ENCODE measurements at regions not wholly inside any gene's neighbourhood (a gene's known extent, or its start where the extent isn't known, plus 50 kb on each side); places are given as distances from the start of the nearest gene placed in this dataset.

DNA sequence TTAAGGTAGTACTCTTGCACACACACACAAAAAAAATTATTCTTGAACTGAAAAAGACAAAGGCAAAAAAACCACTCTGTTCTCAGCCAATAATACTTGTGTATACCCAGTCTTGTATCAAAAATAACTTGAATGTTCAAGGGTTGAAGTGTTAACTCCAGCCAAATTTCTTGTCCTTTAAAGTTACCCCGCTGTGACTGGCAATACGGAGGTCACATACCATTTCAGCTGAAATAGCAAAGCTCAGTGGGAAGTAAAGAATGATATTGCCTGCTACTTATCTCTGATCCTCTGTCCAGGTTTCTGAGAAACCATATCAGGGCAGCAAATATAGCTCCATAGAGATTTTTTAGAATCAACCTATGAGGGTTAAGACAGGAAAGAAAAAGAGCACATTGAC lies 167.4 kb downstream of the C12orf50 start:
- Histone ChIP-seq H2AFZ (ENCODE audit: low read depth, low read length) (no peak overlapping the region), H3K9me1 (replicated peaks; ENCODE audit: control insufficient read depth, extremely low read depth, insufficient read depth, low read length) (no peaks in the 10 kb centered on the region), H3K4me2 (ENCODE audit: insufficient read depth, low read length) (no peak overlapping the region), H3K36me3 (ENCODE audit: control insufficient read depth in 2 of 2, extremely low read depth in 1 of 2, insufficient read depth in 2 of 2, low read length in 2 of 2) (no peaks in the 10 kb centered on the region), H3K4me3 (replicated peaks in 1 of 3; ENCODE audit: insufficient read depth in 1 of 3, low read depth in 1 of 3, low read length in 3 of 3) (no peak overlapping the region), H3K79me2 (ENCODE audit: control insufficient read depth, insufficient read depth, low read length) (no peaks in the 10 kb centered on the region), H3K27ac (ENCODE audit: insufficient read depth, low read depth, low read length) (no peak overlapping the region), H3K4me1 (ENCODE audit: control insufficient read depth, extremely low read depth, insufficient read depth, low read length) (no peaks in the 10 kb centered on the region), H4K20me1 (replicated peaks; ENCODE audit: control insufficient read depth, extremely low read depth, insufficient read depth, low read length) (no peaks in the 10 kb centered on the region), H3K9me3 (replicated peaks; ENCODE audit: control insufficient read depth, insufficient read depth, low read length) (no peaks in the 10 kb centered on the region), H3K9ac (replicated peaks; ENCODE audit: extremely low read depth, insufficient read depth, low read length) (no peak overlapping the region), H3K27me3 (ENCODE audit: control insufficient read depth in 2 of 2, insufficient read depth in 2 of 2, low read length in 2 of 2) (peaks cover 0 to 2% of the 10 kb centered on the region in 2 experiments)
- TF ChIP-seq JUN (IDR thresholded peaks at IDR 0.05; ENCODE audit: borderline replicate concordance, insufficient read depth, insufficient read length, low read depth), result no peak
- no peak for TF ChIP-seq GATA2 (IDR thresholded peaks at IDR 0.05; ENCODE audit: insufficient read depth, insufficient read length, low read depth, low read length)
- no peak for TF ChIP-seq MYC (IDR thresholded peaks at IDR 0.05; ENCODE audit: low read depth, low read length)
- no peak for TF ChIP-seq EZH2 (IDR thresholded peaks at IDR 0.05; ENCODE audit: borderline replicate concordance, low read depth, low read length, severe bottlenecking)
- TF ChIP-seq, protein P1, sequence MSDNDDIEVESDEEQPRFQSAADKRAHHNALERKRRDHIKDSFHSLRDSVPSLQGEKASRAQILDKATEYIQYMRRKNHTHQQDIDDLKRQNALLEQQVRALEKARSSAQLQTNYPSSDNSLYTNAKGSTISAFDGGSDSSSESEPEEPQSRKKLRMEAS (IDR thresholded peaks at IDR 0.05; ENCODE audit: insufficient read depth, insufficient read length), result no peak
- TF ChIP-seq POLR2A (IDR thresholded peaks at IDR 0.05; ENCODE audit: low read depth, low read length), result no peak
- no peak for TF ChIP-seq POLR2AphosphoS5 (IDR thresholded peaks at IDR 0.05; ENCODE audit: insufficient read depth, low read depth, low read length)
- TF ChIP-seq FOS (IDR thresholded peaks at IDR 0.05; ENCODE audit: borderline replicate concordance, insufficient read depth, low read length), result no peak
- CTCF ChIA-PET, result interaction anchor here (1.2 kb wide), 1 partner anchor 9 kb away, joined by 3 read pairs; no protein-coding TSS in a partner anchor
- FAIRE-seq, result no peak
- no TSS peak for BruUV-seq (replicated peaks)
- intact Hi-C loops (cut with micrococcal nuclease), result no loop called here
- dilution Hi-C loops (cut with MboI; ENCODE audit: extremely low pct_ligation_motif_present, low sequenced_read_pairs), result no loop called here
- POLR2A ChIA-PET, result no interaction called here
- DNase-seq (ENCODE audit: low read depth, low spot score), result no peak

DNA sequence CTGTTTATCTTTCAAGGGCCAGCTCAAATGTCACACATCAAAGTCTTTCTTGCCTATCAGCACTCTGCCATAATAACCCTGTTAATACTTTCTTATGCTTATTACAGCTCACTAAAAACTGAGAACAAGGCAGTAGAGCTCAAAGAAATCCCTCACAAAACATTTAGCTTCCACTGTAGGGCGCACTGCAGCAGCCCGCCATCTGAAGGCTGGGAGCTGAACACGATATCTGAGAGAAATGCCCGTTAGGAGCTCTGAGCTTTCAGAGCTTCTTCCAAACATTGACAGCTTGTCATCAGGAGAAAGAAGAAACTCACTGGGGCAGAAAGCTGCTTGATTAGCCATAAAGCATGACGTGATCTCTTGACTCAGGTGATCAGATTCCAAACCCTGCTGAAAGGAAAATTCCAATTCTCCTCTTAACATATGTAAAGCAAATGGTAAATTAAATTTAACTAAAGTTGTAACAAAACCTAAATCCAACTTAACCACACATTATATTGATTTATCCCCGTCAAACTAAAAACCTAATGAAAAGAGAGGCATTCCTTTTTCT lies 175.7 kb downstream of the C12orf50 start:
- Histone ChIP-seq H3K36me3 (ENCODE audit: control insufficient read depth in 2 of 2, extremely low read depth in 1 of 2, insufficient read depth in 2 of 2, low read length in 2 of 2) (no peaks in the 10 kb centered on the region), H2AFZ (ENCODE audit: low read depth, low read length) (no peak overlapping the region), H4K20me1 (replicated peaks; ENCODE audit: control insufficient read depth, extremely low read depth, insufficient read depth, low read length) (no peaks in the 10 kb centered on the region), H3K9ac (replicated peaks; ENCODE audit: extremely low read depth, insufficient read depth, low read length) (no peak overlapping the region), H3K27me3 (ENCODE audit: control insufficient read depth in 2 of 2, insufficient read depth in 2 of 2, low read length in 2 of 2) (no peaks in the 10 kb centered on the region), H3K27ac (ENCODE audit: insufficient read depth, low read depth, low read length) (no peak overlapping the region), H3K4me1 (ENCODE audit: control insufficient read depth, extremely low read depth, insufficient read depth, low read length) (no peaks in the 10 kb centered on the region), H3K79me2 (ENCODE audit: control insufficient read depth, insufficient read depth, low read length) (no peaks in the 10 kb centered on the region), H3K9me3 (replicated peaks; ENCODE audit: control insufficient read depth, insufficient read depth, low read length) (no peaks in the 10 kb centered on the region), H3K4me2 (ENCODE audit: insufficient read depth, low read length) (no peak overlapping the region), H3K4me3 (replicated peaks in 1 of 3; ENCODE audit: insufficient read depth in 1 of 3, low read depth in 1 of 3, low read length in 3 of 3) (no peak overlapping the region), H3K9me1 (replicated peaks; ENCODE audit: control insufficient read depth, extremely low read depth, insufficient read depth, low read length) (no peaks in the 10 kb centered on the region)
- dilution Hi-C loops (cut with MboI; ENCODE audit: extremely low pct_ligation_motif_present, low sequenced_read_pairs), result no loop called here
- TF ChIP-seq, protein P1 (IDR thresholded peaks at IDR 0.05; ENCODE audit: insufficient read depth, insufficient read length), result no peak
- TF ChIP-seq POLR2A (IDR thresholded peaks at IDR 0.05; ENCODE audit: low read depth, low read length) (no peak), EZH2 (IDR thresholded peaks at IDR 0.05; ENCODE audit: borderline replicate concordance, low read depth, low read length, severe bottlenecking) (no peak), JUN (IDR thresholded peaks at IDR 0.05; ENCODE audit: borderline replicate concordance, insufficient read depth, insufficient read length, low read depth) (no peak), GATA2 (IDR thresholded peaks at IDR 0.05; ENCODE audit: insufficient read depth, insufficient read length, low read depth, low read length) (no peak)
- TF ChIP-seq, protein P2, sequence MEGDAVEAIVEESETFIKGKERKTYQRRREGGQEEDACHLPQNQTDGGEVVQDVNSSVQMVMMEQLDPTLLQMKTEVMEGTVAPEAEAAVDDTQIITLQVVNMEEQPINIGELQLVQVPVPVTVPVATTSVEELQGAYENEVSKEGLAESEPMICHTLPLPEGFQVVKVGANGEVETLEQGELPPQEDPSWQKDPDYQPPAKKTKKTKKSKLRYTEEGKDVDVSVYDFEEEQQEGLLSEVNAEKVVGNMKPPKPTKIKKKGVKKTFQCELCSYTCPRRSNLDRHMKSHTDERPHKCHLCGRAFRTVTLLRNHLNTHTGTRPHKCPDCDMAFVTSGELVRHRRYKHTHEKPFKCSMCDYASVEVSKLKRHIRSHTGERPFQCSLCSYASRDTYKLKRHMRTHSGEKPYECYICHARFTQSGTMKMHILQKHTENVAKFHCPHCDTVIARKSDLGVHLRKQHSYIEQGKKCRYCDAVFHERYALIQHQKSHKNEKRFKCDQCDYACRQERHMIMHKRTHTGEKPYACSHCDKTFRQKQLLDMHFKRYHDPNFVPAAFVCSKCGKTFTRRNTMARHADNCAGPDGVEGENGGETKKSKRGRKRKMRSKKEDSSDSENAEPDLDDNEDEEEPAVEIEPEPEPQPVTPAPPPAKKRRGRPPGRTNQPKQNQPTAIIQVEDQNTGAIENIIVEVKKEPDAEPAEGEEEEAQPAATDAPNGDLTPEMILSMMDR (IDR thresholded peaks at IDR 0.05; ENCODE audit: extremely low read depth in 1 of 2, insufficient read depth in 1 of 2, low read depth in 1 of 2, low read length in 2 of 2), result no peak
- POLR2A ChIA-PET, result no interaction called here
- BruUV-seq (replicated peaks), result no TSS peak
- FAIRE-seq, result no peak
- no peak for DNase-seq (ENCODE audit: low read depth, low spot score)
- CTCF ChIA-PET, result interaction anchor here (1.1 kb wide), 1 partner anchor 939 kb away, joined by 5 read pairs; no protein-coding TSS in a partner anchor
- intact Hi-C loops (cut with micrococcal nuclease), result no loop called here

Data from endothelial cell of umbilical vein (primary cell).